Spleen (tissue), 11 donors: ENCODE measurements at regions not wholly inside any gene's neighbourhood (a gene's known extent, or its start where the extent isn't known, plus 50 kb on each side); places are given as distances from the start of the nearest gene placed in this dataset.
"Not testable (repeated sequence)": the region's sequence is repeated elsewhere in the genome, so short reads cannot be mapped to it uniquely, and the experiment has no call there.

ENCODE experiments used
- DNase-seq: peaks from one replicate; pipeline ENCODE4 v3.0.0-alpha.2; 2020
- H3K27ac ChIP-seq, 8 donors: fragments of 200-600 bp; sonication (generic) in 7 of 8; 1 replicate in 4 of 8; 2 replicates in 4 of 8; pipeline versions ENCODE4 v1.5.0 to v1.8.0; 2016 to 2021; ENCODE audit warnings: inconsistent platforms in 4 of 8, mild to moderate bottlenecking in 4 of 8, moderate library complexity in 1 of 8
- H3K27me3 ChIP-seq, 7 donors: fragments of 200-600 bp; sonication (generic) in 6 of 7; replicated peaks in 1 of 7; 1 replicate in 4 of 7; 2 replicates in 3 of 7; pipeline versions ENCODE4 v1.5.0 to v1.8.0; 2016 to 2021; ENCODE audit warnings: inconsistent platforms in 3 of 7, mild to moderate bottlenecking in 1 of 7
- H3K36me3 ChIP-seq, 6 donors: fragments of 200-600 bp; sonication (generic) in 5 of 6; 1 replicate in 4 of 6; 2 replicates in 2 of 6; pipeline versions ENCODE4 v1.5.0 to v1.8.0; 2016 to 2021; ENCODE audit warnings: inconsistent platforms in 2 of 6
- H3K4me1 ChIP-seq, 6 donors: fragments of 200-600 bp; sonication (generic) in 5 of 6; 1 replicate in 3 of 6; 2 replicates in 3 of 6; pipeline versions ENCODE4 v1.5.0 to v1.8.0; 2016 to 2021; ENCODE audit warnings: inconsistent platforms in 3 of 6
- H3K4me3 ChIP-seq, 8 donors: fragments of 200-600 bp; sonication (generic) in 7 of 8; 1 replicate in 4 of 8; 2 replicates in 4 of 8; pipeline versions ENCODE4 v1.5.0 to v1.8.0; 2016 to 2021; ENCODE audit warnings: inconsistent platforms in 4 of 8, mild to moderate bottlenecking in 4 of 8, moderate library complexity in 2 of 8
- H3K9me3 ChIP-seq, 8 donors: fragments of 200-600 bp; sonication (generic) in 7 of 8; 1 replicate in 4 of 8; 2 replicates in 4 of 8; pipeline versions ENCODE4 v1.5.0 to v1.8.0; 2016 to 2021; ENCODE audit warnings: inconsistent platforms in 4 of 8
- POLR2A ChIP-seq, 3 donors: fragments of 450-650 bp; IDR thresholded peaks; one replicate each; pipeline ENCODE4 v1.5.1; 2017; ENCODE audit warnings: antibody characterized with exemption in 3 of 3, mild to moderate bottlenecking in 1 of 3
- POLR2AphosphoS5 ChIP-seq, 3 donors: sonication (generic); formaldehyde crosslinking; IDR thresholded peaks; one replicate each; pipeline ENCODE4 v1.5.1; 2017; ENCODE audit warnings: antibody characterized with exemption in 3 of 3
- WGBS, 5 donors: extraction: QIAGEN DNeasy Blood & Tissue Kit in 3 of 5; methylation state at CpG; one replicate each; pipeline versions ENCODE4 v1.1.5 to v1.1.7; 2013 to 2018; 5-methylcytosine and 5-hydroxymethylcytosine counted together
- intact Hi-C: fragments of 100-400 bp; cut with DNase I; formaldehyde crosslinking; loops from one replicate; pipeline ENCODE4 v1.15.0; 2023; ENCODE audit warnings: low total_unique reads
- TF ChIP-seq, protein P1 (sequence below), 11 experiments: fragments of 200-600 bp in 7 of 11; fragments of 450-650 bp in 4 of 11; sonication (generic) in 4 of 11; IDR thresholded peaks in 8 of 11; conservative IDR thresholded peaks in 3 of 11; 1 replicate in 7 of 11; 2 replicates in 4 of 11; pipeline versions ENCODE4 v1.4.0 to v1.8.0; 2016 to 2021; ENCODE audit warnings: antibody characterized with exemption in 11 of 11, inconsistent platforms in 4 of 11, mild to moderate bottlenecking in 1 of 11
- donor health status: healthy with polysubstance abuse.
- donor health status: DM: no; HTN: no; CAD: no; lungs with moderate emphysema.
- donor health status: DM: no; HTN: no; CAD: no.
- donor health status: Bipolar disorder and iron deficiency.
- donor health status: healthy.
- donor health status: DM: no; HTN: no; CAD: no.
- donor health status: DM: yes; HTN: yes; CAD: no.

GRCh38 chr12:40439771-40440492 lies 215.1 kb downstream of the LRRK2 start:
- no peak for DNase-seq
- WGBS, 5 donors: 64 to 80% (median 71%) methylated on average over 2 of the region's 2 CpGs
- no peaks in the 10 kb centered on the region for H3K9me3 ChIP-seq
- TF ChIP-seq, protein P1, sequence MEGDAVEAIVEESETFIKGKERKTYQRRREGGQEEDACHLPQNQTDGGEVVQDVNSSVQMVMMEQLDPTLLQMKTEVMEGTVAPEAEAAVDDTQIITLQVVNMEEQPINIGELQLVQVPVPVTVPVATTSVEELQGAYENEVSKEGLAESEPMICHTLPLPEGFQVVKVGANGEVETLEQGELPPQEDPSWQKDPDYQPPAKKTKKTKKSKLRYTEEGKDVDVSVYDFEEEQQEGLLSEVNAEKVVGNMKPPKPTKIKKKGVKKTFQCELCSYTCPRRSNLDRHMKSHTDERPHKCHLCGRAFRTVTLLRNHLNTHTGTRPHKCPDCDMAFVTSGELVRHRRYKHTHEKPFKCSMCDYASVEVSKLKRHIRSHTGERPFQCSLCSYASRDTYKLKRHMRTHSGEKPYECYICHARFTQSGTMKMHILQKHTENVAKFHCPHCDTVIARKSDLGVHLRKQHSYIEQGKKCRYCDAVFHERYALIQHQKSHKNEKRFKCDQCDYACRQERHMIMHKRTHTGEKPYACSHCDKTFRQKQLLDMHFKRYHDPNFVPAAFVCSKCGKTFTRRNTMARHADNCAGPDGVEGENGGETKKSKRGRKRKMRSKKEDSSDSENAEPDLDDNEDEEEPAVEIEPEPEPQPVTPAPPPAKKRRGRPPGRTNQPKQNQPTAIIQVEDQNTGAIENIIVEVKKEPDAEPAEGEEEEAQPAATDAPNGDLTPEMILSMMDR (IDR thresholded peaks at IDR 0.05 in 8 of 11, conservative IDR thresholded peaks at IDR 0.05 in 3 of 11): no peak
- TF ChIP-seq POLR2A (IDR thresholded peaks at IDR 0.05) (no peak), POLR2AphosphoS5 (IDR thresholded peaks at IDR 0.05) (no peak)
- H3K27ac ChIP-seq: no peak overlapping the region
- intact Hi-C loops: no loop called here
- no peaks in the 10 kb centered on the region for H3K36me3 ChIP-seq
- H3K4me3 ChIP-seq: no peak overlapping the region
- no peaks in the 10 kb centered on the region for H3K27me3 ChIP-seq
- no peaks in the 10 kb centered on the region for H3K4me1 ChIP-seq

DNA sequence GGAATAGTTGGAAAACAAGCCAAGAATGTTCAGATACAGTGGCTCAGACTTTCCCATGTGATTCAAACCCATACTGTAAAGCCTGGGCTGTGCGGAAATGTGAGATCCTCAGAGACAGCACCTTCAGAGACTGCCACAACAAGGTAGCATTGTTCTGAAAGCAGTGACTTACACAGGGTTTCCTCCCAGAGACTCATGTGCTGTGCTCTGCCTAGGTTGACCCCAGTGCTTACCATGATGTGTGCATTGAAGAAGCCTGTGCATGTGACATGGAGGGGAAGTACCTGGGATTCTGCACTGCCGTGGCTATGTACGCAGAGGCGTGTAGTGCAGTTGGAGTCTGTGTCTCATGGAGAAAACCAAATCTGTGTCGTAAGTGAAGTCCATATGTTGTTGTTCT lies 219.4 kb downstream of the LRRK2 start:
- intact Hi-C loops: no loop called here
- no peaks in the 10 kb centered on the region for H3K27me3 ChIP-seq
- no peaks in the 10 kb centered on the region for H3K4me1 ChIP-seq
- no peak overlapping the region for H3K27ac ChIP-seq
- no peaks in the 10 kb centered on the region for H3K36me3 ChIP-seq
- DNase-seq: no peak
- no peak overlapping the region for H3K4me3 ChIP-seq
- no peaks in the 10 kb centered on the region for H3K9me3 ChIP-seq
- TF ChIP-seq POLR2A (IDR thresholded peaks at IDR 0.05): no peak
- no peak for TF ChIP-seq POLR2AphosphoS5 (IDR thresholded peaks at IDR 0.05)
- TF ChIP-seq, protein P1 (IDR thresholded peaks at IDR 0.05 in 8 of 11, conservative IDR thresholded peaks at IDR 0.05 in 3 of 11): no peak
- 86 to 94% (median 89%) methylated on average over 5 of the region's 5 CpGs for WGBS, 5 donors

DNA sequence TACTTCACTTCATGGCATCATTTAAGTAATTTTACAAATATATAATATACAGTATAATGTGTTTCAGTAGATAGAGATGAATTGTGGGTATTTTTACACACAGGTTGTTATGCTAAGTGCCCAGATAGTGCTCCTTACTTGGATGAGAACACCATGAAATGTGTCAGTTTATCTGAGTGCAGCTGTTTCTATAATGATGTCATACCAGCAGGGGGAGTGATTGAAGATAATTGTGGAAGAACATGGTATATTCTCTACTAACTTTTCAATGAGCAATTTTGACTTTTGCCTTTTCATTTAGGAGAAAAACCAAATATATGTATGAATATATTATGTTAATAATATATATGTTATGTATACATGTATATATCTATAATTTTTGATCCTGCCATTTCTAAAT lies 221.6 kb downstream of the LRRK2 start:
- TF ChIP-seq, protein P1 (IDR thresholded peaks at IDR 0.05 in 8 of 11, conservative IDR thresholded peaks at IDR 0.05 in 3 of 11): peak in 1 of 11 experiments; percentile 20
- no peak for TF ChIP-seq POLR2A (IDR thresholded peaks at IDR 0.05)
- Histone ChIP-seq H3K4me3 (no peak overlapping the region), H3K4me1 (no peaks in the 10 kb centered on the region), H3K36me3 (no peaks in the 10 kb centered on the region), H3K9me3 (no peaks in the 10 kb centered on the region), H3K27ac (no peak overlapping the region), H3K27me3 (no peaks in the 10 kb centered on the region)
- intact Hi-C loops: no loop called here
- DNase-seq: no peak

DNA sequence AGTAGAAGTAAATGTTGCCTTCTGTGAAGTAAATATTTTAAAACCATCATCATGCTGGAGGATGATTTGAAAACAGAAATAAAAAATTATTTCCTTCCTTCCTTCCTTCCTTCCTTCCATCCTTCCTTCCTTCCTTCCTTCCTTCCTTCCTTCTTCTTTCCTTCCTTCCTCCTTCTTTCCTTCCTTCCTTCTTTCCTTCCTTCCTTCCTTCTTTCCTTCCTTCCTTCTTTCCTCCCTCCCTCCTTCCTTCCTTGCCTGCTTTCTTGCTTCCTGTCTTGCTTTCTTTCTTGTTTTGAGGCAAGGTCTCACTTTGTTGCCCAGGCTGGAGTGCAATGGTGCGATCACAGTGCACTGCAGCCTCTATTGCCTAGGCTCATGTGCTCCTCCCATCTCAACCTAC lies 223.7 kb downstream of the LRRK2 start:
- H3K4me1 ChIP-seq, H3K36me3 ChIP-seq, H3K27me3 ChIP-seq, intact Hi-C loops, DNase-seq, H3K27ac ChIP-seq, H3K9me3 ChIP-seq, H3K4me3 ChIP-seq: not testable (repeated sequence)
- WGBS, 5 donors: 87 to 97% (median 96%) methylated on average over 1 of the region's 1 CpG

- intact Hi-C loops: no loop called here
- Histone ChIP-seq H3K27me3 (no peaks in the 10 kb centered on the region), H3K4me1 (no peaks in the 10 kb centered on the region), H3K4me3 (no peak overlapping the region), H3K9me3 (no peaks in the 10 kb centered on the region), H3K36me3 (no peaks in the 10 kb centered on the region), H3K27ac (no peak overlapping the region)
- TF ChIP-seq, protein P1 (IDR thresholded peaks at IDR 0.05 in 8 of 11, conservative IDR thresholded peaks at IDR 0.05 in 3 of 11): no peak
- TF ChIP-seq POLR2AphosphoS5 (IDR thresholded peaks at IDR 0.05): no peak
- TF ChIP-seq POLR2A (IDR thresholded peaks at IDR 0.05): no peak
- DNase-seq: no peak
- WGBS, 5 donors: 91 to 100% (median 93%) methylated on average over 1 of the region's 1 CpG
These were observed 226.9 kb downstream of the LRRK2 start for GRCh38 chr12:40451661-40452060.
